ENCODE measurements at regions not wholly inside any gene's neighbourhood (a gene's known extent, or its start where the extent isn't known, plus 50 kb on each side); places are given as distances from the start of the nearest gene placed in this dataset.

- BruUV-seq (replicated peaks) = no TSS peak
- no peak overlapping the region for H3K27ac Mint-ChIP-seq (ENCODE audit: low read depth, unreplicated experiment)
- ChIA-PET CTCF (interaction anchor here (0.8 kb wide), 1 partner anchor 449 kb away, joined by 6 read pairs; no protein-coding TSS in a partner anchor), POLR2A (no interaction called here)
- no peaks in the 10 kb centered on the region for H3K4me1 Mint-ChIP-seq (ENCODE audit: insufficient read depth, unreplicated experiment)
- H3K9me3 Mint-ChIP-seq (ENCODE audit: unreplicated experiment) = no peaks in the 10 kb centered on the region
- H3K4me3 Mint-ChIP-seq (ENCODE audit: unreplicated experiment) = no peak overlapping the region
- no peak for DNase-seq (ENCODE audit: unreplicated experiment)
- intact Hi-C loops (cut with micrococcal nuclease) = no loop called here
- no peaks in the 10 kb centered on the region for H3K36me3 Mint-ChIP-seq (ENCODE audit: insufficient read depth, unreplicated experiment)
- TF ChIP-seq CTCF (IDR thresholded peaks at IDR 0.05; ENCODE audit: unreplicated experiment) = no peak
- no peaks in the 10 kb centered on the region for H3K27me3 Mint-ChIP-seq (ENCODE audit: insufficient read depth, unreplicated experiment)
Observed at GRCh38 chr14:33857650-33858049, 93.2 kb downstream of the EGLN3 start.

- no peaks in the 10 kb centered on the region for H3K9me3 Mint-ChIP-seq (ENCODE audit: unreplicated experiment)
- H3K4me3 Mint-ChIP-seq (ENCODE audit: unreplicated experiment) = no peak overlapping the region
- POLR2A ChIA-PET = no interaction called here
- CTCF ChIA-PET = interaction anchor here (0.7 to 1.0 kb wide), 3 partner anchors 53 to 468 kb away, joined by 3 to 4 read pairs (median 4); no protein-coding TSS in a partner anchor
- H3K4me1 Mint-ChIP-seq (ENCODE audit: insufficient read depth, unreplicated experiment) = no peaks in the 10 kb centered on the region
- H3K27ac Mint-ChIP-seq (ENCODE audit: low read depth, unreplicated experiment) = no peak overlapping the region
- H3K36me3 Mint-ChIP-seq (ENCODE audit: insufficient read depth, unreplicated experiment) = no peaks in the 10 kb centered on the region
- intact Hi-C loops (cut with micrococcal nuclease) = no loop called here
- no peaks in the 10 kb centered on the region for H3K27me3 Mint-ChIP-seq (ENCODE audit: insufficient read depth, unreplicated experiment)
- DNase-seq (ENCODE audit: unreplicated experiment) = no peak
- no peak for TF ChIP-seq CTCF (IDR thresholded peaks at IDR 0.05; ENCODE audit: unreplicated experiment)
- no TSS peak for BruUV-seq (replicated peaks)
Observed at GRCh38 chr14:33855672-33856071, 95.2 kb downstream of the EGLN3 start.

All from MCF 10A (cell line).